ENCODE measurements at regions not wholly inside any gene's neighbourhood (a gene's known extent, or its start where the extent isn't known, plus 50 kb on each side); places are given as distances from the start of the nearest gene placed in this dataset.

DNA sequence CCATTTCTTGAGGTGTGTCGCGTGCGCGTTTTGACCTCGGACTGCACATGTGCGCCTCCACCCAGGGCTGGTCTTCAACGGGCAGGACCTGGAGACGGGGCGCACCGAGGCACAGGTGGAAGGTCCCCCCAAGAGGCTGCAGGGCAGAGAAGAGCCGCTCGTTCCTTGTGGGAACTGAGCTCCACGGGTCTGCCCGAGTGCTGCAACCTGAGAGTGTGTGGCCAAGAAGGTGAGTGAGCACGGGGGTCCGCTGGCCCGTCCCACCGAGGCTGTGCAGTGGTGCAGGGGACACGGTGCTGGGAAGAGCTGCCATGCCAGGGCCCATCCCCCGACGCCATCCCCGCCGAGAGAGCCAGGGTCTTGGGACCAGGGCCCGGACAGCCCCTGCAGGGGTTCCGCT, 268.3 kb downstream of the GALR1 start:
- DNase-seq (ENCODE audit: low read depth): no peak

DNA sequence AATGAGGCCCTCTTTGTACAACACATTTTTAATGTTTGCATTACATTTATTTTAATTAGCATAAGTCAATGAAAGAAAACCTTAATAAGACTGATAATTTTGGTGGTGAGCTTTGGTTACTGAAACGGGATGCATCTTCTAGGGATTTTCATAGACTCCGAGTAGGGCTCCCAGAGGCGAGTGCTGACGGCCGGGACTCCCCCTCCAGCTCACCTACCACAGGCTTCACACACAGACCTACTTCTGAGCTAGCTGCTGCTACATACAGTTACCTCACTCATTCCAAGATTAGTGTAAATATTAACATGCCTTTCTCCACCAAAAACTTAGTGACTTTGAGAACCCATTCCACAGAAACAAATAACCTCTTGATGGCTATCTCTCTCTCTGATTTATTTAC, 271.1 kb downstream of the GALR1 start:
- no peak for DNase-seq (ENCODE audit: low read depth)

DNA sequence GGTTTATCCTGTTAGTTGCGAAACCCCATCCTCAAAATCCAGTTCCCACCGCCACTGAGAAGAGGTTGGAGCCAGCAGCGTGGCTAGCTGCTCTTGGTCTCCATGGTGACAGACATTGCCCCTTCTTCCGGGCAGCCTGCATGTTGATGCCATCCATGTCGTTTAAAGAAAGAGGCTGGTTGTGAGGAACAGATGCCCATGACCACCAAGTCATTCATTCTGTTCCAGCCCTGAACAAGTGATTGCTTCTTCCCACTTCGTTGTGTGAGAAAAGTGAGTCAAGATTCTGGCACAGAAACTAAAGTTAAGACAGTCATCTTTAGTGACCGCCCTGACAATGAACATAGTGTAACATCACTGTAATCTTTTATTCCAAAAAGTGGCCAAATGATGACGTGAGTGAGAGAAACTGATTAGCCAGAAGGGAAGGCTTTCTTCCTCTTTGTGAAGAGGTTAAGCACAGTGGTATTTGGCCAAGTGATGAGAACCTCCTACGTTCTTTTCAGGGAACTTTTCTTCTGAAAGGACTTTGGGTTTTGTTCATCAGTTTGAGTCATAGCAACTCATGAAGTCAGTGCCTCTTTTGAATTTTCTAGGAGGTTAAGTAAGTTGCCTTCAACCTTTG, 272.5 kb downstream of the GALR1 start:
- peak; percentile 40 for DNase-seq (ENCODE audit: low read depth)

DNA sequence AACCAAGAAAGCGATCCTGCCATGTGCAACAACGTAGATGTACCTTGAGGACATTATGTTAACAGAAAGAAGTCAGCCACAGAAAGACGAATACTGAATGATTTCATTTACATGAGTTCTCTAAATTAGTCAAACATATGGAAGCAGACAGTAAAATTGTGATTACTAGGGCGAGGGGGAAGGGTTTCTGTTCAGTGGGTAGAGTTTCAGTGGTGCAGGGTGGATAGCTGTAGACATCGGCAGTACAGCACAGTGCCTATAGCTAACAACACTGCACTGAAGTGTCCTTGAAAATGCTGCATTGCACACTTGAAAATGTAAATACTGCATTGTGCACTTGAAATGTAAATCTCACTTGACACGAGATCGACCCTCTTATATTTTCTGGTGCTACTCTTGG, 275.3 kb downstream of the GALR1 start:
- DNase-seq (ENCODE audit: low read depth): no peak

DNA sequence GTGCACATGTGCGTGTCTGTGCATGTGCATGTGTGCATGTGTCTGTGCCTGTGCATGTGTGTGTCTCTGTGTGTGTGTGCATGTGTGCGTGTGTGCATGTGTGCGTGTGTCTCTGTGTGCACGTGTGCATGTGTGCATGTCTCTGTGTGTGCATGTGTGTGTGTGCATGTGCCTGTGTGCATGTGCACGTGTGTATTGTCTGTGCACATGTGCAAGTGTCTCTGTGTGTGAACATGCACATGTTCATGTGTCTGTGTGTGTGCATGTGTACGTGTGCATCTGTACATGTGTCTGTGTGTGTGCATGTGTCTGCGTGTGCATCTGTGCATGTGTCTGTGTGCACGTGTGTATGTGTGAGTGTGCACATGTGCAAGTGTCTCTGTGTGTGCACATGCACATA, 277.3 kb downstream of the GALR1 start:
- no peak for DNase-seq (ENCODE audit: low read depth)

DNA sequence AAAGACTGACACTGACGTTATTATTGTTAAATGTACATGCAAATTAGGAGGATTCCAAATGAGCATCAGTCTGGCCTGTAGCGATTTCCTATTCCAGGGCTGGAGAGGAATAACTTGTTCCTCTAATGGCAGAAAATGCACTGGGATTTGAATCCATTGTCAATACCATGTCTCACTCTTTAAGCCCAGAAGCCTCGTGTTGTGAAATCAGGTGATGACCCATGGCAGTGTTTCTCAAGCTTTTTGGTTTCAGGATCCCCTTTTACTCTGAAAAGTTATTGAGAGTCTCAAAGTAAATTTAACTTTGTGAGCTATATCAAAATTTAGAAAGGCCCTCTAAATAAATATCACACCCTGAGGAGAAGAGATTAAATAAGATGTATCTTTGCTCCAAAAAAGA, 279.2 kb downstream of the GALR1 start:
- no peak for DNase-seq (ENCODE audit: low read depth)

DNA sequence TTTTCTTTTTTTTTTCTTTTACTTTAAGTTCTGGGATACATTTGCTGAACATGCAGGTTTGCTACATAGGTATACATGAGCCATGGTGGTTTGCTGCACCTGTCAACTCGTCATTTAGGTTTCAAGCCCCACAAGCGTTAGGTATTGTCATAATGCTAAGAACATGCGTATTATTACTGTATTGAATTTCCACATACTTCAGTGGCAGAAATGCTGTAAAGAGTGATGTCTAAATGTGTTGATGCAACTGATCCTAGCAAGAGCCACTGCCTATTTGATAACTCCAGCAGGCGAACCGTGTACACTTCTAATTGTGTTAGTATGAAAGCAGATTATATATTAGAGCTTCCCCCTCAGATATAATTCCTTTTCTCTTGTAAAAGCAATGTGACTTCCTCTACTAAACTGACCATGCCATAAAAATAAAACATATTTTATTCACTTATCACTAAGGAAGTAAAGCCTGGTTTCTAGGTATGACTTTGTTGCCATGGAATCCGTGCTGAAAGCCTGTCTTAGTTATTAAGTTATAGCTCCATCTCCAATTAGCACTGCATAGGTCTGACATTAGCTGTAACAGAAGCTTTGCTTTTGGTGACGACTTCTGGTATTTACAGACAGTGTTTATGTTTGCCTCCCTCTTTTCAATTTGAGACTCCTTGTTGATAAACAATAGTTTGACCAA, 280.0 kb downstream of the GALR1 start:
- no peak for DNase-seq (ENCODE audit: low read depth)

DNA sequence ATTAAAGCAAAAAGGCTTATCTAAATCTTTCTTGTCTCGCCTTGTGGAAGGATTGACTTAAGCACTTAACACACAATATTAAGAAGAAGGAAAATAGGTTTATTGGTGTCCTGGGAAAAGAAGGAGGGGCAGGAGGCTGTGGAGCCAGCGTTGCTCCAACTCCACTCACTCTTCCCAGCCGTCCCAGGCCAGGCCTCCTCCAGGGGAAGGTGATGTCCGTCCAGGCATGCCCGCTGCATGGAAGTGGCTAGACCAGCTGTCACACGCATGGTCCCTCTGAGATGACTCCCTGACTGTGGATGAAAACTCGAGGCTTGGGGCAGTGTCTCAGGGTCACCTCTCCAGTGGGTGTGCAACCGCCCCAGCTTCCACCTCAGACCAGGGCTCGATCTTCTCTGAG, 281.1 kb downstream of the GALR1 start:
- no peak for DNase-seq (ENCODE audit: low read depth)

DNA sequence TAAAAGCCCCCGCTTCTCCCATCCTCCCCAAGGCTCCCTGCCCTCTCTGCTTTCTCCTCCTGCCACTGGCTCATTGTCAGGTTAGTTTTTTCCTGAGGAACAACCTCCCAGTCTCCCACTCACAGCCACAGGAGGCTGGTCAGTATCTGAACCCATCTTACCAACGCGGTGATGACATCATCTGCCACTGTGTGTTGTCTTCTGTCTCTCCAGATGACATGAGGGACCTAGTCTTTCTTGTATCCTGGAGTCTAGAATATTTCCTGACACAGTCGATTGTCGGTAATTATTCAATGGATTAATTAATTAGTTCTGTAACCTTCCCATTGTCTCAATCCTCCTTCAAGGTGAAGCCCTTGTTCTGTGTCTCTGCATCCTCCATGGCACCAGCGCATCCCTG, 290.2 kb downstream of the GALR1 start:
- DNase-seq (ENCODE audit: low read depth): no peak

DNA sequence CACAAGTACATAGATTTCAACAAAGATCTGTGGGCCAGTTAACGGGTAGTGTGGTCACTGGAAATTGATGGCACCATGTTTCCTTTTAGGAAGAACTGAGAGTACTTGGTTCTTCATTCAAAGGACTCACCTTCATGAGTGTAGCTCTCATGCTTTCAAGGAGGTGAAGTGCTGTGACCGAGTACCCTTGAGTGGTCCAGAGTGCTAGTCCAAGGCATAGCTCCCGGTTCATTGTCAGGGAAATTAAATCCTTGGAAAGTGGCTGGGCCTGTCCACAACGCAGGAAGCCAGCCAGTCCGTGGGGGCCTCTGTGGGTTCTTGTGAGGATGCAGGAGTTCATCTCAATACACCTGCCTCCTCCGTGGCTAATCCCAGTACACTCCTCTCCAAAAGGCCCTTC, 295.1 kb downstream of the GALR1 start:
- no peak for DNase-seq (ENCODE audit: low read depth)

DNA sequence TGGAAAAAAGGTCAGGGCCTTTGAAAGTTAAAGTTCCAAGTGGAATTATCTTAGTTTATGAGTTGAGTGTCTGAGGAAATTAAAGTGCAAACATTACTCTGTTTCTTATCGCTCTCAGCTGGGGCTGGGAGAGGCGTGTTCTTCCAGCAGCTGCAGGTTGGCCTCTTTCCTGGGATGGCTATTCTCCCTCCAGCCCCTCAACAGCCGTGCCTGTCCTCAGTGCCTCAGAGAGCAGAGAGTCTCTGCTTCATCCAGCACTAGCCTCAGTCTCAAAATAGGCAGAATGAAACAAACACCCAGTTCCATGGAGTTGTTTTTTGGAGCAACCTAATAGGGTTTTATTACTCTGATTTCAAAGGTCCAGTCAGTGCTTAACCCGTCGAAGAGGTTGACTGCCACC, 298.1 kb downstream of the GALR1 start:
- DNase-seq (ENCODE audit: low read depth): no peak

DNA sequence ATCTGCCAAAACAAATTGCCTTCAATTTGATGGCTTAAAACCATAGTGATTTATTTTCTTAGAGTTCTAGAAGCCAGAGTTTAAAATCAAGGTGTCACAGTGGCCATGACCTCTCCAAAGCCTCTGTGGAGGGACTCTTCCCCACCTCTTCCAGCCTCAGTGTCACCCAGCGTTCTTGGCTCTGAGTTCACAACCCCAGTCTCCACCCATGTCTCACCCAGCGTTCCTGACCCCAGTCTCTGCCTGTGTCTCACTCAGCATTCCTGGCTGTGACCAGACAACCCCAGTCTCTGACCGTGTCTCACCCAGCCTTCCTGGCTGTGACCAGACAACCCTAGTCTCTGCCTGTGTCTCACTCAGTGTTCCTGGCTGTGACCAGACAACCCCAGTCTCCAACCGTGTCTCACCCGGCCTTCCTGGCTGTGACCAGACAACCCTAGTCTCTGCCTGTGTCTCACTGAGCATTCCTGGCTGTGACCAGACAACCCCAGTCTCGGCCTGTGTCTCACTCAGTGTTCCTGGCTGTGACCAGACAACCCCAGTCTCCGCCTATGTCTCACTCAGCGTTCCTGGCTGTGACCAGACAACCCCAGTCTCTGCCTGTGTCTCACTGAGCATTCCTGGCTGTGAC, 299.3 kb downstream of the GALR1 start:
- DNase-seq (ENCODE audit: low read depth): no peak

DNA sequence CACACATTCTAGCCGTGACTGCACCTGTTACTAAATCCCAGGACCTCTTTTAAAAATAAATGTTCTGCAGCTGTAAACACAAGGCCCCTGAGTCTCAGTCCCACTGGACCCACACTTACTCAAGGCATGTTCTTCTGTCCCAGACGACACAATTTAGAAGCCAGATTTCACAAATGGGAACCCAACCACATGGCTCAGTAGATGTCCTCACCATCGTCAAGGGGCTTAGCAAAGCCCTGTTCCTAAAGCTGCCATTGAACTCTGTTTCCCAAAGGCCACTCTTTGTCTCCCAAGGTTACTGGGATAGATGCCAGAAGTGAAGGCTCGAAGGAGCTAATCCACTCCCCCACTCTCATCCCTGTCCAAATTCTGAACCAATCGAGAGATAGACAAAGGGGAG, 301.0 kb downstream of the GALR1 start:
- no peak for DNase-seq (ENCODE audit: low read depth)

DNA sequence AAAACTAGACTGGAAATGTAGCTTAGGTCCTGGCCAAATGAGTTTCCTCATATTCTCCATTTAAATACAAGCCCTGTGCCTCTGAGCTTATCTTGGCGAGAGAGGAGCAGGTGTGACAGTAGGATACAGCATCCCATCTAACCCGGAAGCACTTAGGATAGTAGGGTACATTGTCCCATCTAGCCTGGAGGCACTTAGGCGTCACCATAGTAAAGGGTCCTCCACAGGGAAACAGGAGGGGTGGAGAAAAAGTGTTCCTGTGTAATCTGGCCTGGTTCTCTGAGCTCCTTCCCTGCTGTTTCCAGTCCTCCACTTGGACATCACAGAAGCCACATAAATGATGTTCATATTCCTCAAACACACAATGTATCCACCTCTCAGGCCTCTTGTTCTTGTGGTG, 301.4 kb downstream of the GALR1 start:
- DNase-seq (ENCODE audit: low read depth): no peak

DNA sequence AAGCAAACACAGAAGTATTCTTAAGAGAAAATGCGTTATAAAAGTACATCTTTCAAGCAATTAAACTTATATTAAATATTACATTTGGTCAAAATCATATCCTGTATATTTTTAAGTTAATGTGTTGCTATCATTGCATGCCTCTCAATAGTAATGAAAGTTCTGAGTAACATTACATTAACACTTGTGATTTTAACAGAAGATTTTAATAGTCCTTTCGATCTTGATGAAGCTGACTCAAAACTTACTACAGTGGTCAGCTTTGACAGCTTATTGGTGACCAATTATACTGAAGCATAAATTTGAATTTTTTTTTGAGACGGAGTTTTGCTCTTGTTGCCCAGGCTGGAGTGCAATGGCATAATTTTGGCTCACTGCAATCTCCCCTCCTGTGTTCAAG, 303.3 kb downstream of the GALR1 start:
- no peak for DNase-seq (ENCODE audit: low read depth)

DNA sequence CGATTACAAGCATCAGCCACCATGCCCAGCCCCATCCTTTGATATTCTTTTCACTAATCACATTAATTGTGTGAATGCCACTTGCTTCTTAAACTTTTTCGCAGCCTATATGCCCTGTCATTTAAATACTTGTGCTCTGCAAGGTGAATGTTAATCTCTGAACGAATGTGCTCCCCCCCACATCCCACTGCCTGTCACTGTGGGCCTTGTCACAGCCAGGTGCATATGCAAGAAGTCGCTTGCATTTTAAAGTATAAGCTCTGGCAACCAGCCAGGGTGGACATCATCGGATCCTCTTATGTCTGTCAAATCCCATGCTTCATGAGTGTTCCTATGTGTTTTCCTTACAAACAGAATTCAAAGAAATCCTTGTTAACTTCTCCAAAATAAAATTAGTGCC, 304.4 kb downstream of the GALR1 start:
- DNase-seq (ENCODE audit: low read depth): no peak

DNA sequence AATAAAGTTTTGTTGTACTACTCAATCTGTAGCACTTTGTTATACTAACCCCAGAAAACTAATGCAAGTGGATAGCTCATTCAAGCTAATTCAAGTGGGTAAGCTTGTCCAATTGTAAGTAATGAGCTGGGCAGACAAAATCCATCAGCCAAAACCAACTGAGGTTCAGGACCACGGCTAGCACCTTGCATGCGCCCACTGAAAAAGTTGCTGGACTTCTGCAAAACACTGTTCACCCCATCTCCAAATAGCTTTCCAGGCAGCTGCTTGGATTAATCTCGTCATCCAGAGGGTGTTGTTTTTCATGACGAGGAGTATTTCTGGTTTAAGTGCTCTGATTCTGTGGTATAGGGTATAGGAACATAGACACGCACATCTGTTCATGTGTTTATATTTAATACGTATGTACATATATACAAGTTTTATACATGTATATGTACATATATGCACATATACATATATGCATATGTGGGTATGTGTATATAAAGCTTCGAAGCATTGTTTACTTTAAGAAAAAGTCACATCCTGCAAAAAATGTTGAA, 307.5 kb downstream of the GALR1 start:
- DNase-seq (ENCODE audit: low read depth): peak; percentile 1

DNA sequence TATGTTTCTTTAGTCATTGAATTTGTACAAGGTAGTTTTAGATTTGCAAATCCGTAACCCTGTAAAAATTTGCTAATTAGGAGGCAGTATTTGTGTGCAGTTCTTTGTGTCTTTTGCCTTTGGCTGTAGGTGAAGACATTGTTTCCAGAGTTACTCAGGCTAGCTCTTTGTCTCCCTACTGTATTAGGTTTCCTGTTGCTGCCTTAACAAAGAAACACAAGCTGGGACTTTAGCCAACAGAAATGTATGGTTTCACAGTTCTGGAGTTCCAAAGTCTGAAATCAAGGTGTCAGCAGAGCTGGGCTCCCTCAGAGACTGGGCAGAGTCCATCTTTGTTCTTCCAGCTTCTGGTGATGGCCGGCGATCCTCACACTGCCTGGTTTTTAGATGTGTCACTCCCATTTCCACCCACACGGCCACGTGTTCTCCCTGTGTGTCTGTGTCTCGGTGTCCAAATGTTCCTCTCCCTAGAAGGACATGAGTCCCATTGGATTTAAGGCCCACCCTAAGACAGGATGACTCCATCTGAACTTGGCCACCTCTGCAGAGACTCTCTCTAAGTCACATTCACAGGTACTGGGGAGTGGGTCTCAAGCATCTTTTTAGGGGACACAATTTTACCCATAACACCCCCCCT, 309.7 kb downstream of the GALR1 start:
- no peak for DNase-seq (ENCODE audit: low read depth)

DNA sequence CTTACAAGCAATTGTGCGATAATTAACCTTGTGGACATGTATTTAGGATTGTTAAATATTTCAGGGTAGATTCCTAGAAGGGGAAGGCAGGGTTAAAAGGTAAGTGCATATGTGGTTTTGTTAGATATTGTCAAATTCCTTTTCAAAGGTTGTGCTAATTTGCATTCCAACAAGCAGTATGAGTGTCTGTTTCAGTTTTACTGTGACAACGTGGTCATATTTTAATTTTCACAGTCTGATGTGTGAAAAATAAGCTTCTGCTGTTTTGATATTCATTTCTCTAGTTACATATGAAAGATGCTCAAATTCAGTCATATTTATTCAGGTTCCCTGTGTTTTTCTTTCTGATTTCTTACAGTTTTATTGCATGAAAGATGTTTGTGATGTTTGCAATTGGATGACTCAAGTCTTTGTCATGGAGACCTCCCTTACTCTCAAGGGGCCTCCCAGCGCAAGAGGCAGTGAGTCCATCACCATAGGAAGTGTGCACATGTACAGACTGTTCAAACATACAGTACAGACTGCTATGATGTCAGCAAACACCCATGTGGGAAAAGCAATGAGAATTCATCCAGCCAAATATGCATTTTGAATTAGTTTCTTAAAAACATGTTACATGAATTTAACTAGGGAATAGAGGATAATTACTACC, 310.8 kb downstream of the GALR1 start:
- DNase-seq (ENCODE audit: low read depth): no peak

DNA sequence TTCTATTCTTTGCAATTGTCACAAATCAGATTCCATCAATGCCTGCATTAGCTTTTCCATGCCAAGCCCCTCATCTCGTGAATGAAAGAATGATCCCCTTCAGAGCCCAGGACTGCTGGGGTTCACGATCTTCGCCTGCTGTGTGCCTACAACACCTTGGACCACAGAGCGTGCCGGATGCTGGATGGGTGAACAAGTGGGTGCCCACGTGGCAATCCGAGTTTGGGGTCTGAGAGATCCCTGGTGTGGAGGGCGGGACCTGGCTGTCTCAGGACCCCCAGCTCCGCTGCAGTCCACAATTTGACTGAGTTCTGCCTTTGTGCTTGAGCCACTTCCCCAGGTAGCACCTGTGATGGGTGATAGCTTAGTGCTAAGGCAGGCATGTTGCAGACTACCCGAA, 317.0 kb downstream of the GALR1 start:
- DNase-seq (ENCODE audit: low read depth): no peak

DNA sequence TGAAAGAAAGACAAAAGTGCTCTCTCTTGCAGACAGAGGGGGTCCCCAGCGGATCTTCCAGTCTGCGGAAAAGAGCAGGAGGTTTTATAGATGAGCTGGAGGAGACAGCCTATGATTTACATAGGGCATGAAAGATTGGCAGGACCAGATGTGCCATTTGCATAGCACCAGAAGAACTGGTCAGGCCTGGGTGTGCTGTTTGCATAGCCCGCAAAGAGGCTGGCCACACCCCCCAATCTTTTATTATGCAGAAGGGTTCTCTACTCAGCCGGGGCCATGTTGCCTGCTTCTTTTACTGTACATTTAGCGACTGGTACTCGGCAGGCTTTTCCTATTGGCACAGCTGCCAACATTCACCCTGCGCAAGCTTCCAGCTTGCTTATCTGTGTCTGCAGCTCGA, 317.6 kb downstream of the GALR1 start:
- no peak for DNase-seq (ENCODE audit: low read depth)

DNA sequence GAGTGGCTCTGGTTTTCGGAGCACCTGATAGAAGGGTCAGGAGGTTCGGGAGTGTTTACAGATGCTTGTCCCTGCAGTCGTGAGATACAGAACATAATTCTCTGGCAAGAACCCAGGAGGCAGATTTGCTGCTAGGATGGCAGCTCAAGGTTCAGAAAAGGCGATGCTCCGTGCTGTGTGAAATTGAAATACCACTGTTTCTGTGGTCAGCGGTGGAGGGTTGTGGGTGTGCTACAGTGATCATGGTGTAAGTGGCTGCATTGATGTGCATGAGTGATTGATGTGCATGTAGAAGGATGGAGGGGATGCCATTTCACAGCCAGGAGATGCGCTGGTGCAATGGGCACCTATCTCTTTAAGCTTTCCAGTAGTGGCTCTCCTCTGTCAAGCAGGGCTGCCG, 322.1 kb downstream of the GALR1 start:
- DNase-seq (ENCODE audit: low read depth): no peak

Data from RPMI7951 (cell line).